Spinal cord (tissue), 9 donors: ENCODE measurements at regions not wholly inside any gene's neighbourhood (a gene's known extent, or its start where the extent isn't known, plus 50 kb on each side); places are given as distances from the start of the nearest gene placed in this dataset.

Experiments used
- DNase-seq, 6 donors: peaks; one replicate each; pipeline versions ENCODE4 v3.0.0 to v3.0.0-alpha.2; 2013 to 2015; ENCODE audit warnings: low spot score in 6 of 6, low read depth in 4 of 6
- H3K27ac ChIP-seq: one replicate; pipeline ENCODE4 v1.5.1; 2013; ENCODE audit warnings: low read depth, low read length, control low read depth
- H3K27me3 ChIP-seq: one replicate; pipeline ENCODE4 v1.6.1; 2013; ENCODE audit warnings: low read length; ENCODE audit not compliant: control insufficient read depth, insufficient read depth
- H3K36me3 ChIP-seq: one replicate; pipeline ENCODE4 v1.6.1; 2013; ENCODE audit warnings: low read length; ENCODE audit not compliant: control insufficient read depth, insufficient read depth
- H3K4me1 ChIP-seq: one replicate; pipeline ENCODE4 v1.6.1; 2013; ENCODE audit warnings: low read length; ENCODE audit not compliant: control insufficient read depth, insufficient read depth
- H3K4me3 ChIP-seq: one replicate; pipeline ENCODE4 v1.5.1; 2013; ENCODE audit warnings: low read depth, low read length, control low read depth
- H3K9me3 ChIP-seq: one replicate; pipeline ENCODE4 v1.6.1; 2013; ENCODE audit warnings: low read length; ENCODE audit not compliant: control insufficient read depth, insufficient read depth
- WGBS: methylation state at CpG from one replicate; pipeline ENCODE4 v1.1.5; 2013; ENCODE audit warnings: missing lambda C conversion rate; ENCODE audit not compliant: insufficient coverage; 5-methylcytosine and 5-hydroxymethylcytosine counted together
- donor health status: healthy.

GRCh38 chr2:66938471-66938967 is 458.6 kb upstream of the ETAA1 start:
- Histone ChIP-seq H3K9me3 (no peaks in the 10 kb centered on the region), H3K36me3 (no peaks in the 10 kb centered on the region), H3K27me3 (no peaks in the 10 kb centered on the region), H3K27ac (no peak overlapping the region), H3K4me3 (no peak overlapping the region), H3K4me1 (no peaks in the 10 kb centered on the region)
- DNase-seq: no peak
- WGBS: no CpG with 5 or more reads among the region's 1 CpG

- Histone ChIP-seq H3K27me3 (no peaks in the 10 kb centered on the region), H3K27ac (no peak overlapping the region), H3K36me3 (no peaks in the 10 kb centered on the region), H3K4me1 (no peaks in the 10 kb centered on the region), H3K9me3 (no peaks in the 10 kb centered on the region), H3K4me3 (no peak overlapping the region)
- no peak for DNase-seq
- WGBS: no CpG with 5 or more reads among the region's 1 CpG
Observed at GRCh38 chr2:66940080-66940479, 457.1 kb upstream of the ETAA1 start.

- H3K27ac ChIP-seq: no peak overlapping the region
- no peaks in the 10 kb centered on the region for H3K9me3 ChIP-seq
- no peak overlapping the region for H3K4me3 ChIP-seq
- 70% methylated on average over 2 of the region's 3 CpGs for WGBS
- no peaks in the 10 kb centered on the region for H3K4me1 ChIP-seq
- DNase-seq: peak in 1 of 6 donors; percentile 12
- no peaks in the 10 kb centered on the region for H3K36me3 ChIP-seq
- no peaks in the 10 kb centered on the region for H3K27me3 ChIP-seq
Observed at GRCh38 chr2:66948234-66948633, 448.9 kb upstream of the ETAA1 start.

GRCh38 chr2:66957198-66957597 is 439.9 kb upstream of the ETAA1 start:
- Histone ChIP-seq H3K27ac (no peak overlapping the region), H3K36me3 (no peaks in the 10 kb centered on the region), H3K4me1 (no peaks in the 10 kb centered on the region), H3K9me3 (no peaks in the 10 kb centered on the region), H3K27me3 (no peaks in the 10 kb centered on the region), H3K4me3 (no peak overlapping the region)
- no CpG with 5 or more reads among the region's 3 CpGs for WGBS
- DNase-seq: no peak

- no peaks in the 10 kb centered on the region for H3K9me3 ChIP-seq
- H3K4me3 ChIP-seq: no peak overlapping the region
- no CpG with 5 or more reads among the region's 4 CpGs for WGBS
- no peak overlapping the region for H3K27ac ChIP-seq
- H3K36me3 ChIP-seq: no peaks in the 10 kb centered on the region
- H3K27me3 ChIP-seq: no peaks in the 10 kb centered on the region
- H3K4me1 ChIP-seq: peaks cover 3% of the 10 kb centered on the region
- peak in 1 of 6 donors; percentile 14 for DNase-seq
Observed at GRCh38 chr2:66957677-66958076, 439.5 kb upstream of the ETAA1 start.

GRCh38 chr2:66960161-66960560 is 437.0 kb upstream of the ETAA1 start:
- no peaks in the 10 kb centered on the region for H3K36me3 ChIP-seq
- WGBS: 92% methylated on average over 3 of the region's 7 CpGs
- no peak for DNase-seq
- no peaks in the 10 kb centered on the region for H3K9me3 ChIP-seq
- H3K27me3 ChIP-seq: no peaks in the 10 kb centered on the region
- H3K4me1 ChIP-seq: peaks cover 8% of the 10 kb centered on the region
- no peak overlapping the region for H3K27ac ChIP-seq
- no peak overlapping the region for H3K4me3 ChIP-seq

GRCh38 chr2:66962716-66963115 is 434.4 kb upstream of the ETAA1 start:
- DNase-seq: peak in 2 of 6 donors; percentile 26 to 46
- 0% methylated on average over 1 of the region's 3 CpGs for WGBS
- H3K4me3 ChIP-seq: no peak overlapping the region

GRCh38 chr2:66966631-66967030 is 430.5 kb upstream of the ETAA1 start:
- peaks cover 8% of the 10 kb centered on the region for H3K4me1 ChIP-seq
- H3K36me3 ChIP-seq: no peaks in the 10 kb centered on the region
- no peaks in the 10 kb centered on the region for H3K27me3 ChIP-seq
- no peak for DNase-seq
- H3K9me3 ChIP-seq: no peaks in the 10 kb centered on the region
- WGBS: 40% methylated on average over 2 of the region's 3 CpGs
- H3K4me3 ChIP-seq: no peak overlapping the region
- no peak overlapping the region for H3K27ac ChIP-seq

More at GRCh38 chr2:66962716-66963115, 434.4 kb upstream of the ETAA1 start:
- Histone ChIP-seq H3K4me1 (peaks cover 8% of the 10 kb centered on the region), H3K9me3 (no peaks in the 10 kb centered on the region), H3K36me3 (no peaks in the 10 kb centered on the region), H3K27me3 (no peaks in the 10 kb centered on the region), H3K27ac (no peak overlapping the region)

- no peak overlapping the region for H3K27ac ChIP-seq
- DNase-seq: peak in 2 of 6 donors; percentile 26 to 63
- H3K27me3 ChIP-seq: no peaks in the 10 kb centered on the region
- H3K4me3 ChIP-seq: no peak overlapping the region
- no peaks in the 10 kb centered on the region for H3K9me3 ChIP-seq
- no peaks in the 10 kb centered on the region for H3K36me3 ChIP-seq
- 68% methylated on average over 3 of the region's 3 CpGs for WGBS
- no peaks in the 10 kb centered on the region for H3K4me1 ChIP-seq
Observed at GRCh38 chr2:66968946-66969345, 428.2 kb upstream of the ETAA1 start.

- Histone ChIP-seq H3K4me3 (no peak overlapping the region), H3K27me3 (no peaks in the 10 kb centered on the region), H3K9me3 (no peaks in the 10 kb centered on the region), H3K27ac (no peak overlapping the region), H3K4me1 (no peaks in the 10 kb centered on the region), H3K36me3 (no peaks in the 10 kb centered on the region)
- WGBS: no CpG with 5 or more reads among the region's 2 CpGs
- no peak for DNase-seq
Observed at GRCh38 chr2:66981074-66981473, 416.1 kb upstream of the ETAA1 start.
